ENCODE measurements at regions not wholly inside any gene's neighbourhood (a gene's known extent, or its start where the extent isn't known, plus 50 kb on each side); places are given as distances from the start of the nearest gene placed in this dataset.

DNA sequence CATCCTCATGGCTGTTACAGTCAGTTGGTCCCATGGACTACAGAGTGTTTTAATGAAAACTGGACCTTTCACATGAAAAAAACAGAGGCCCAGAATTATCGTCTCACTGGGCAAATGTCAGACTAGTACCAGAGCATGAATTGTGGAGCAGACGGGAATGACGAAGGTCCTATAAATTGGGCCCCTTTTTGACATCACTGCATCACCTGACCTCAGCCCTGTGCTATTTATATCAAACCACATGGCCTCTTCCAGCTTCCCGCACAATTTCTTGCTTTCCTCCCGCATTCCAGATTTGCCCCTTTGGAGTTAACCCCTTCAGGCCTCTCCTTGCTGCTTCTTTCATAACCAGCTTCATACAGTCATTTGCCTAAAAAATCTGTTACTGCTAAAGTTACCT, 301.7 kb downstream of the ATPSCKMT start:
- Histone ChIP-seq H3K4me3 (ENCODE audit: insufficient read depth, low read depth, low read length) (no peak overlapping the region), H3K27ac (ENCODE audit: insufficient read depth, low read length) (no peak overlapping the region), H2AFZ (replicated peaks; ENCODE audit: low read length, poor library complexity) (no peak overlapping the region), H3K27me3 (ENCODE audit: control insufficient read depth, insufficient read depth, low read length) (peaks cover 9% of the 10 kb centered on the region), H2BK120ac (ENCODE audit: low read depth, low read length) (no peak overlapping the region), H4K8ac (ENCODE audit: low read depth in 2 of 2, low read length in 2 of 2) (no peak overlapping the region), H3K56ac (ENCODE audit: extremely low read depth, insufficient read depth, low read length) (no peak overlapping the region), H2BK20ac (ENCODE audit: low read depth, low read length) (no peak overlapping the region), H2AK9ac (replicated peaks; ENCODE audit: low read depth, low read length, poor library complexity) (no peak overlapping the region), H2BK15ac (ENCODE audit: low read depth, low read length) (no peak overlapping the region), H3K36me3 (ENCODE audit: control insufficient read depth, insufficient read depth, low read length) (no peaks in the 10 kb centered on the region), H4K20me1 (ENCODE audit: insufficient read depth, low read length) (no peaks in the 10 kb centered on the region), H3K4ac (ENCODE audit: low read depth, low read length) (no peak overlapping the region), H4K5ac (ENCODE audit: low read depth, low read length) (no peak overlapping the region), H2AK5ac (ENCODE audit: low read depth, low read length) (no peak overlapping the region), H2BK5ac (ENCODE audit: low read depth, low read length, poor library complexity, severe bottlenecking) (no peak overlapping the region), H3K14ac (replicated peaks; ENCODE audit: low read depth, low read length) (no peak overlapping the region), H4K91ac (ENCODE audit: insufficient read depth, low read depth, low read length) (no peak overlapping the region), H3K18ac (ENCODE audit: low read depth, low read length) (no peak overlapping the region), H3K23ac (ENCODE audit: low read depth, low read length) (no peak overlapping the region), H3K9me1 (ENCODE audit: insufficient read depth, low read length) (no peaks in the 10 kb centered on the region), H3K79me1 (ENCODE audit: low read depth in 1 of 2, low read length in 2 of 2) (no peaks in the 10 kb centered on the region), H3K9me3 (ENCODE audit: control insufficient read depth, insufficient read depth, low read length) (no peaks in the 10 kb centered on the region), H3K4me1 (ENCODE audit: control insufficient read depth, insufficient read depth, low read length) (no peaks in the 10 kb centered on the region), H3K9ac (ENCODE audit: low read depth, low read length) (no peak overlapping the region), H3K4me2 (ENCODE audit: low read depth, low read length) (no peak overlapping the region)
- POLR2A ChIA-PET (ENCODE audit: unreplicated experiment) = no interaction called here
- dilution Hi-C loops (cut with HindIII; ENCODE audit: low sequenced_read_pairs, unreplicated experiment) = no loop called here
- intact Hi-C loops (cut with micrococcal nuclease) = no loop called here
- no peak for ATAC-seq (ENCODE audit: low read depth)
- DNase-seq = peak; percentile 2
- no TSS peak for BruUV-seq (replicated peaks)
- no CpG with 5 or more reads among the region's 5 CpGs for WGBS, 2 experiments (ENCODE audit: extremely low coverage in 2 of 2, insufficient read length in 1 of 2)
- CTCF ChIA-PET = no interaction called here
- in situ Hi-C loops (cut with MboI; ENCODE audit: low sequenced_read_pairs) = no loop called here
- TF ChIP-seq FOS (IDR thresholded peaks at IDR 0.05; ENCODE audit: low read depth, low read length) (no peak), USF2 (IDR thresholded peaks at IDR 0.05; ENCODE audit: low read depth, low read length) (peak; percentile 16; the same call in 1 of the 2 replicates)

Data from IMR-90 (cell line).